ENCODE measurements at regions not wholly inside any gene's neighbourhood (a gene's known extent, or its start where the extent isn't known, plus 50 kb on each side); places are given as distances from the start of the nearest gene placed in this dataset.

DNA sequence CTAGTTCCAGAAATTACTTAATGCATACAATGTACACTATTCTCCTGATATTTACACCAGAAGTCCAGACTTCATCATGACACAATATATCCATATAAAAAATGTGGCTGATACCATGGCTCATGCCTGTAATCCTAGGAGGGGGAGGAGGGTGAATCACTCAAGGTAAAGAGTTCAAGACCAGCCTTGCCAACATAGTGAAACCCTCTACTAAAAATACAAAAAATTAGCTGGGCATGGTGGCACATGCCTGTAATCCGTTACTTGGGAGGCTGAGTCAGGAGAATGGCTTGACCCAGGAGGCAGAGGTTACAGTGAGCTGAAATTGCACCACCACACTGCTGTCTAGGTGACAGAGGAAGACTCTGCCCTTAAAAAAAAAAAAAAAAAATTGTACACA is 192.5 kb upstream of the HSFY2 start:
- TF ChIP-seq, protein P1, sequence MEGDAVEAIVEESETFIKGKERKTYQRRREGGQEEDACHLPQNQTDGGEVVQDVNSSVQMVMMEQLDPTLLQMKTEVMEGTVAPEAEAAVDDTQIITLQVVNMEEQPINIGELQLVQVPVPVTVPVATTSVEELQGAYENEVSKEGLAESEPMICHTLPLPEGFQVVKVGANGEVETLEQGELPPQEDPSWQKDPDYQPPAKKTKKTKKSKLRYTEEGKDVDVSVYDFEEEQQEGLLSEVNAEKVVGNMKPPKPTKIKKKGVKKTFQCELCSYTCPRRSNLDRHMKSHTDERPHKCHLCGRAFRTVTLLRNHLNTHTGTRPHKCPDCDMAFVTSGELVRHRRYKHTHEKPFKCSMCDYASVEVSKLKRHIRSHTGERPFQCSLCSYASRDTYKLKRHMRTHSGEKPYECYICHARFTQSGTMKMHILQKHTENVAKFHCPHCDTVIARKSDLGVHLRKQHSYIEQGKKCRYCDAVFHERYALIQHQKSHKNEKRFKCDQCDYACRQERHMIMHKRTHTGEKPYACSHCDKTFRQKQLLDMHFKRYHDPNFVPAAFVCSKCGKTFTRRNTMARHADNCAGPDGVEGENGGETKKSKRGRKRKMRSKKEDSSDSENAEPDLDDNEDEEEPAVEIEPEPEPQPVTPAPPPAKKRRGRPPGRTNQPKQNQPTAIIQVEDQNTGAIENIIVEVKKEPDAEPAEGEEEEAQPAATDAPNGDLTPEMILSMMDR (IDR thresholded peaks at IDR 0.05; ENCODE audit: low read depth, low read length) = no peak
- DNase-seq (ENCODE audit: low read depth in 1 of 2, low spot score in 1 of 2) = no peak
- H3K4me1 ChIP-seq (ENCODE audit: low read depth) = no peaks in the 10 kb centered on the region
- H3K9me3 ChIP-seq (ENCODE audit: low read depth) = no peaks in the 10 kb centered on the region
- no peak overlapping the region for H3K27ac ChIP-seq
- H3K4me3 ChIP-seq = no peak overlapping the region
- no peaks in the 10 kb centered on the region for H3K36me3 ChIP-seq
- H3K27me3 ChIP-seq = no peaks in the 10 kb centered on the region

DNA sequence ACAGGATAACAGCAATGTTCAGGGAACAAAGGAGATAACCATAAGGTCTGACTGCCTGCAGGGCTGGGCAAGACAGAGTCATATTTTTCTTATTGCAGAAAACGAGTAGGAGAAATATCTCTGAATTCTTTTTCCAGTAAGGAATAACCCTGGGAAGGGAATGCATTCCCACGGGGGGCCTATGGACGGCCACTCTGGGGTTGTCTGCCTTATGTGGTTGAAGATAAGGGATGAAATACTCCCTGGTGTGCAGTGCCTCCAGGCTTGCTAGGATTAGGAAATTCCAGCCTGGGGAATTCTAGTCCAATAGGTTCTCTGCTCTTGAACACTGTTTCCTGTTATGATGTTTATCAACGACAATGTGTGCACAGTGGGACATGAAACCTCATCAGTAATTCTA is 185.3 kb upstream of the HSFY2 start:
- H3K4me1 ChIP-seq (ENCODE audit: low read depth) = no peaks in the 10 kb centered on the region
- H3K9me3 ChIP-seq (ENCODE audit: low read depth) = no peaks in the 10 kb centered on the region
- TF ChIP-seq, protein P1 (IDR thresholded peaks at IDR 0.05; ENCODE audit: low read depth, low read length) = no peak
- peak in 1 of 2 donors; percentile 72 for DNase-seq (ENCODE audit: low read depth in 1 of 2, low spot score in 1 of 2)
- H3K27ac ChIP-seq = no peak overlapping the region
- no peak overlapping the region for H3K4me3 ChIP-seq
- H3K36me3 ChIP-seq = no peaks in the 10 kb centered on the region
- H3K27me3 ChIP-seq = no peaks in the 10 kb centered on the region

DNA sequence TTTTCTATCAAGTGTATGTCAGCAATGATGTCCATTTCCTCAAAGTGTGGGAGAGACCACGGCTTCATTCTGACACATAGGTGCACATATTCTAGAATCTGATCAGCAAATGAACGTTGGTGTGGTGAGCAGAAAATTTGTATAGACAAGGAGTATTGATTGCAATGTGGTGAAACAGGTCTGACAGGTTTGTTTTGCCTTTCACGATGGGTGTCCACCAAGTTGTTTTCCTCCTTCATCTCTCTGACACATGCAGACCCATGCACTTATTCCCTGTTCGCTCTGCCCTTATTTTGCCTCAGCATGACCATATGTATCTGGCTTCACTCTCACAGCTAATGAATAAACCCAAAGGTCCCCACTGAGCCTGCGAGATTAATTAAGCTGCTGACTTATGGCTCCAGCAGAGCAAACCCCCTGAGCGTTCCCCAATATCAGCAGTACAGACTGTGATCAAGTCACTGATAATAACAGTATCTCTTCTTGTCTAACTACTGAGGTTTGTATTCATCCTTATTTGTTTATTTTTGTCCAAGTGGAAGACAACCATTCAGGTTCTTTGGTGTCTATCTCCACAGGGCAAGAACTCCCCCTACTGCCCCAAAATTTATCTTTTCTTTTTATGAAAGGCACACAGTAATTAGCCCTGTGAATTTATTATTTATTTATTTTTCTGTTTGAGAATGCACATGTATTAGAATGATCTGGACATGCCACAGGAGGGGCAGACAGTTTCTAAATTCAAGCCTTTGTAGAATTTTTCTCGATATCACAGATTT is 178.3 kb upstream of the HSFY2 start:
- Histone ChIP-seq H3K9me3 (ENCODE audit: low read depth) (no peaks in the 10 kb centered on the region), H3K27me3 (no peaks in the 10 kb centered on the region), H3K36me3 (no peaks in the 10 kb centered on the region), H3K4me3 (no peak overlapping the region), H3K4me1 (ENCODE audit: low read depth) (no peaks in the 10 kb centered on the region), H3K27ac (no peak overlapping the region)
- DNase-seq (ENCODE audit: low read depth in 1 of 2, low spot score in 1 of 2) = peak in 1 of 2 donors; percentile 16
- TF ChIP-seq, protein P1 (IDR thresholded peaks at IDR 0.05; ENCODE audit: low read depth, low read length) = peak; percentile 9

DNA sequence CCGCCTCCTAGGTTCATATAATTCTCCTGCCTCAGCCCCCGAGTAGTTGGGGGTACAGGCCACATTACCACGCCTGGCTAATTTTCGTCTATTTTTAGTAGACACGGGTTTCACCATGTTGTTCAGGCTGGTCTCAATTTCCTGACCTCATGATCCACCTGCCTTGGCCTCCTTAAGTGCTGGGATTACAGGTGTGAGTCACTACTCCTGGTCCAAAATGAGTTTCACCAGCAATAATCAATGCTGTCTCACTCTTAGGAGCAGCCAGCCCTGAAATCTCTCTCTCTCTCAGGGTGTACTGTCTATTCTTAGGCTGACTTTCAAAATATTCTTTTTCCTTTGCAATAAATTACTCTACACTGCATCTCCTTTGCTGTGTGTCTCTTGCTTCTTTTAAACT is 177.5 kb upstream of the HSFY2 start:
- DNase-seq (ENCODE audit: low read depth in 1 of 2, low spot score in 1 of 2) = no peak
- Histone ChIP-seq H3K9me3 (ENCODE audit: low read depth) (no peaks in the 10 kb centered on the region), H3K27ac (no peak overlapping the region), H3K4me3 (no peak overlapping the region), H3K4me1 (ENCODE audit: low read depth) (no peaks in the 10 kb centered on the region), H3K36me3 (no peaks in the 10 kb centered on the region), H3K27me3 (no peaks in the 10 kb centered on the region)
- TF ChIP-seq, protein P1 (IDR thresholded peaks at IDR 0.05; ENCODE audit: low read depth, low read length) = no peak

DNA sequence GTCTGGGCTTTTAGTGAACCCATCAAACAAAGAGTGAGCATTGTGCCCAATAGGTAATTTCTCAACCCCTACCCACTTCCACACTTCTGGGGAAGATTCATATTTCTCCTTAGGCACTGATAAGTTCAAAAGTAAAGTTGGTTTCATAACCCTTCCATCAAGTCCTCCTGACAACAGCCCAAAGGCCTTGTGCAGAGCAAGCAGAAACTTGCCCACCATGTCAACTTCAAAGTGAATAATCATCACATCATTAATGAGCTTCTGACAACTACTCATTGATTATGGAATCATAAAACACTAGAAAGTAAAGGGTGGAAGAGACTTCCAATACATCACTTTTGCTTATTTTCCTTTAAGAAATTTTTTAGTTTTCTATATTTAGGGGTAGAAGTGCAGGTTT is 163.3 kb upstream of the HSFY2 start:
- Histone ChIP-seq H3K9me3 (ENCODE audit: low read depth) (no peaks in the 10 kb centered on the region), H3K27ac (no peak overlapping the region), H3K4me1 (ENCODE audit: low read depth) (no peaks in the 10 kb centered on the region), H3K36me3 (no peaks in the 10 kb centered on the region), H3K4me3 (no peak overlapping the region), H3K27me3 (no peaks in the 10 kb centered on the region)
- TF ChIP-seq, protein P1 (IDR thresholded peaks at IDR 0.05; ENCODE audit: low read depth, low read length) = no peak
- no peak for DNase-seq (ENCODE audit: low read depth in 1 of 2, low spot score in 1 of 2)
